Heart right ventricle (tissue), 16 donors: ENCODE measurements at regions not wholly inside any gene's neighbourhood (a gene's known extent, or its start where the extent isn't known, plus 50 kb on each side); places are given as distances from the start of the nearest gene placed in this dataset.

Experiments
- ATAC-seq, 8 donors: fragments of 200-7000 bp; cut with Tn5 transposase; one replicate each; pipeline ENCODE4 v1.9.1; 2020; ENCODE audit warnings: mild to moderate bottlenecking in 8 of 8, moderate library complexity in 8 of 8, moderate number of reproducible peaks in 1 of 8
- DNase-seq, 2 donors: peaks; one replicate each; pipeline ENCODE4 v3.0.0-alpha.2; 2020
- H3K27ac ChIP-seq, 10 donors: fragments of 200-600 bp; sonication (generic) in 2 of 10; one replicate each; pipeline versions ENCODE4 v1.5.0 to v1.8.0; 2020 to 2022; ENCODE audit warnings: mild to moderate bottlenecking in 3 of 10
- H3K27me3 ChIP-seq, 7 donors: fragments of 200-600 bp; one replicate each; pipeline ENCODE4 v1.8.0; 2021 to 2022; ENCODE audit warnings: mild to moderate bottlenecking in 2 of 7
- H3K36me3 ChIP-seq, 9 donors: fragments of 200-600 bp; sonication (generic) in 1 of 9; one replicate each; pipeline versions ENCODE4 v1.5.0 to v1.8.0; 2020 to 2022; ENCODE audit warnings: mild to moderate bottlenecking in 2 of 9
- H3K4me1 ChIP-seq, 9 donors: fragments of 200-600 bp; sonication (generic) in 1 of 9; one replicate each; pipeline versions ENCODE4 v1.5.0 to v1.8.0; 2020 to 2022; ENCODE audit warnings: mild to moderate bottlenecking in 4 of 9
- H3K4me3 ChIP-seq, 10 donors: fragments of 200-600 bp; sonication (generic) in 2 of 10; one replicate each; pipeline versions ENCODE4 v1.5.0 to v1.8.0; 2020 to 2022; ENCODE audit warnings: mild to moderate bottlenecking in 7 of 10, moderate library complexity in 2 of 10
- H3K9me3 ChIP-seq, 11 donors: fragments of 200-600 bp in 10 of 11; sonication (generic) in 2 of 11; one replicate each; pipeline versions ENCODE4 v1.5.0 to v1.8.0; 2013 to 2022; ENCODE audit warnings: mild to moderate bottlenecking in 2 of 11, control low read depth in 1 of 11, moderate library complexity in 1 of 11
- WGBS, 2 donors: extraction: QIAGEN DNeasy Blood & Tissue Kit; methylation state at CpG; one replicate each; pipeline ENCODE4 v1.1.7; 2013; ENCODE audit warnings: inconsistent platforms in 1 of 2; 5-methylcytosine and 5-hydroxymethylcytosine counted together
- intact Hi-C, 10 donors: fragments of 100-400 bp; cut with DNase I; formaldehyde crosslinking; loops; one replicate each; pipeline versions ENCODE4 v1.11.1 to v1.14.2; 2022
- TF ChIP-seq, protein P1 (sequence below), 9 donors: fragments of 200-600 bp; sonication (generic) in 2 of 9; IDR thresholded peaks; one replicate each; pipeline versions ENCODE4 v1.5.0 to v1.8.0; 2021 to 2022; ENCODE audit warnings: antibody characterized with exemption in 9 of 9, mild to moderate bottlenecking in 5 of 9, moderate library complexity in 1 of 9
- donor health status: Arrhythmogenic right ventricular cardiomyopathy.
- donor health status: ischemic (EF 13 %, LVEDD 7.1; RV severe dilation, severe dysfunction).
- donor health status: healthy with polysubstance abuse.
- donor health status: DM: no; HTN: yes; CAD: no.
- donor health status: DM: no; HTN: no; CAD: no.
- donor health status: ischemic (EF 25% LVEDD 6.9; RV normal size, moderate dysfunction).
- donor health status: ischemic (EF 25% LVEDD 5.7; RV mildly dilated, moderate dysfunction).
- donor health status: healthy.
- donor health status: DM: yes; HTN: yes; CAD: no.
- donor health status: Ischemic cardiomyopathy.
- donor health status: ischemic (EF 35%, LVEDD 5.7; RV mildly dilated, moderate dysfunction).
- donor health status: nonischemic (EF 11% LVEDD 7.7; RV severe dilation, severe dysfunction).
- donor health status: DM: yes; HTN: yes; CAD: no.
- donor health status: PGD.
- donor health status: ischemic (EF 29% LVEDD 5.4; RV normal size, mild dysfunction).
- donor health status: nonischemic (EF 23%, LVEDD 6.1; RV moderate dilation, normal function).

DNA sequence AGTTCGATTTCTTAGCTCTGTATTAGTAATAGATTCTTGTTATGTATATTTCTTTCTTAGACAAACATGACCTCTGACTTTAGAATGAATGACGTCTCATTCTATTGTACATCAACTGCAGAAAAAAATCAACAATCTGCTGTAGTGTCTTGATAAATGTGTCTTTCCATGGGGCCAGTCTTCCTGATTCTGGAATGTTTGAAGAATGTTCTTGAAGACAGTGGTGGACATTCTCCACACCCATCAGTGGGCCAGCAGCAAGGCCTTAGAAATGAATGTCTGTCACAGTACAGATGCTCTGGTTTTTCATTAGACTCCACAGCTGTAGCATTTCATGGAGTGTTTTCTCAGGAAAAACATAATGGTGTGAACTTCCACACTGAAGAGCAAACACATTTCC, 63.2 kb upstream of the FAM47B start:
- ATAC-seq (no peak), DNase-seq (no peak)
- no peaks in the 10 kb centered on the region for H3K36me3 ChIP-seq
- no peak overlapping the region for H3K27ac ChIP-seq
- WGBS, 2 donors = 54 to 72% methylated on average over 2 of the region's 2 CpGs
- H3K4me1 ChIP-seq = no peaks in the 10 kb centered on the region
- no peak overlapping the region for H3K4me3 ChIP-seq
- H3K27me3 ChIP-seq = peaks cover 0 to 3% (median 0%) of the 10 kb centered on the region in 7 donors
- intact Hi-C loops = no loop called here
- TF ChIP-seq, protein P1, sequence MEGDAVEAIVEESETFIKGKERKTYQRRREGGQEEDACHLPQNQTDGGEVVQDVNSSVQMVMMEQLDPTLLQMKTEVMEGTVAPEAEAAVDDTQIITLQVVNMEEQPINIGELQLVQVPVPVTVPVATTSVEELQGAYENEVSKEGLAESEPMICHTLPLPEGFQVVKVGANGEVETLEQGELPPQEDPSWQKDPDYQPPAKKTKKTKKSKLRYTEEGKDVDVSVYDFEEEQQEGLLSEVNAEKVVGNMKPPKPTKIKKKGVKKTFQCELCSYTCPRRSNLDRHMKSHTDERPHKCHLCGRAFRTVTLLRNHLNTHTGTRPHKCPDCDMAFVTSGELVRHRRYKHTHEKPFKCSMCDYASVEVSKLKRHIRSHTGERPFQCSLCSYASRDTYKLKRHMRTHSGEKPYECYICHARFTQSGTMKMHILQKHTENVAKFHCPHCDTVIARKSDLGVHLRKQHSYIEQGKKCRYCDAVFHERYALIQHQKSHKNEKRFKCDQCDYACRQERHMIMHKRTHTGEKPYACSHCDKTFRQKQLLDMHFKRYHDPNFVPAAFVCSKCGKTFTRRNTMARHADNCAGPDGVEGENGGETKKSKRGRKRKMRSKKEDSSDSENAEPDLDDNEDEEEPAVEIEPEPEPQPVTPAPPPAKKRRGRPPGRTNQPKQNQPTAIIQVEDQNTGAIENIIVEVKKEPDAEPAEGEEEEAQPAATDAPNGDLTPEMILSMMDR (IDR thresholded peaks at IDR 0.05) = no peak
- no peaks in the 10 kb centered on the region for H3K9me3 ChIP-seq

DNA sequence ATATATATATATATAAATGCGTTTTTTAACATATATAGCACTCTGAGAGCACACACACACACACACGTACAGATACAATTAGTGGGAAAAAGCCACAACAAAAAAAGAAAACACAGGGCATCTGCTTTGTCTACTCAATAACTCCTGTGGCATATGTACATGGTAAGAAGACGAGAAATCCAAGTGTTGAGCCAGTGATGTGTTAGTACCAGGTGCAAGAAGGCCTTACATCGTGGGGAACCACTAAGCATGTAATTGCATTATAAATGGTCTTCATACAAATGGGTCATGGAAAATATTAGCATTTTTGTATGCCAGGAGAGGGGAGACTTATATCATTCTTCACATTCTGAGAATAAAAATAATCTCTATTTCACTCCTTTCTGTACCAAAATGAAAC, 62.7 kb upstream of the FAM47B start:
- TF ChIP-seq, protein P1 (IDR thresholded peaks at IDR 0.05) = no peak
- Histone ChIP-seq H3K27me3 (peaks cover 0 to 3% (median 0%) of the 10 kb centered on the region in 7 donors), H3K4me3 (no peak overlapping the region), H3K36me3 (no peaks in the 10 kb centered on the region), H3K9me3 (no peaks in the 10 kb centered on the region), H3K27ac (no peak overlapping the region), H3K4me1 (no peaks in the 10 kb centered on the region)
- ATAC-seq (no peak), DNase-seq (no peak)
- intact Hi-C loops = no loop called here
- 83 to 88% methylated on average over 4 of the region's 4 CpGs for WGBS, 2 donors

GRCh38 chrX:34880656-34881055, 61.9 kb upstream of the FAM47B start:
- WGBS, 2 donors = 88 to 95% methylated on average over 2 of the region's 2 CpGs
- H3K27ac ChIP-seq = no peak overlapping the region
- intact Hi-C loops = no loop called here

GRCh38 chrX:34881671-34882070, 60.9 kb upstream of the FAM47B start:
- Histone ChIP-seq H3K9me3 (no peaks in the 10 kb centered on the region), H3K4me1 (no peaks in the 10 kb centered on the region), H3K27ac (no peak overlapping the region), H3K4me3 (no peak overlapping the region), H3K27me3 (peaks cover 0 to 9% (median 0%) of the 10 kb centered on the region in 7 donors), H3K36me3 (no peaks in the 10 kb centered on the region)
- no peak for DNase-seq
- WGBS, 2 donors = 96 to 97% methylated on average over 5 of the region's 5 CpGs
- ATAC-seq = no peak
- TF ChIP-seq, protein P1 (IDR thresholded peaks at IDR 0.05) = no peak
- intact Hi-C loops = no loop called here

More at GRCh38 chrX:34880656-34881055, 61.9 kb upstream of the FAM47B start:
- TF ChIP-seq, protein P1 (IDR thresholded peaks at IDR 0.05) = no peak
- Histone ChIP-seq H3K27me3 (peaks cover 0 to 6% (median 0%) of the 10 kb centered on the region in 7 donors), H3K9me3 (no peaks in the 10 kb centered on the region), H3K4me3 (no peak overlapping the region), H3K36me3 (no peaks in the 10 kb centered on the region), H3K4me1 (no peaks in the 10 kb centered on the region)
- ATAC-seq (no peak), DNase-seq (no peak)
